ENCODE measurements at regions not wholly inside any gene's neighbourhood (a gene's known extent, or its start where the extent isn't known, plus 50 kb on each side); places are given as distances from the start of the nearest gene placed in this dataset.

- in situ Hi-C loops (cut with MboI; ENCODE audit: low sequenced_read_pairs, unreplicated experiment) = no loop called here
- TF ChIP-seq, protein P1, sequence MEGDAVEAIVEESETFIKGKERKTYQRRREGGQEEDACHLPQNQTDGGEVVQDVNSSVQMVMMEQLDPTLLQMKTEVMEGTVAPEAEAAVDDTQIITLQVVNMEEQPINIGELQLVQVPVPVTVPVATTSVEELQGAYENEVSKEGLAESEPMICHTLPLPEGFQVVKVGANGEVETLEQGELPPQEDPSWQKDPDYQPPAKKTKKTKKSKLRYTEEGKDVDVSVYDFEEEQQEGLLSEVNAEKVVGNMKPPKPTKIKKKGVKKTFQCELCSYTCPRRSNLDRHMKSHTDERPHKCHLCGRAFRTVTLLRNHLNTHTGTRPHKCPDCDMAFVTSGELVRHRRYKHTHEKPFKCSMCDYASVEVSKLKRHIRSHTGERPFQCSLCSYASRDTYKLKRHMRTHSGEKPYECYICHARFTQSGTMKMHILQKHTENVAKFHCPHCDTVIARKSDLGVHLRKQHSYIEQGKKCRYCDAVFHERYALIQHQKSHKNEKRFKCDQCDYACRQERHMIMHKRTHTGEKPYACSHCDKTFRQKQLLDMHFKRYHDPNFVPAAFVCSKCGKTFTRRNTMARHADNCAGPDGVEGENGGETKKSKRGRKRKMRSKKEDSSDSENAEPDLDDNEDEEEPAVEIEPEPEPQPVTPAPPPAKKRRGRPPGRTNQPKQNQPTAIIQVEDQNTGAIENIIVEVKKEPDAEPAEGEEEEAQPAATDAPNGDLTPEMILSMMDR (IDR thresholded peaks at IDR 0.05; ENCODE audit: borderline replicate concordance, control extremely low read depth, extremely low read depth, insufficient read depth, missing control alignments) = no peak
- DNase-seq (ENCODE audit: low spot score) = no peak
Measured at GRCh38 chrX:95893636-95894035, 791.0 kb upstream of the DIAPH2 start.

- TF ChIP-seq, protein P1 (IDR thresholded peaks at IDR 0.05; ENCODE audit: borderline replicate concordance, control extremely low read depth, extremely low read depth, insufficient read depth, missing control alignments) = no peak
- in situ Hi-C loops (cut with MboI; ENCODE audit: low sequenced_read_pairs, unreplicated experiment) = no loop called here
- DNase-seq (ENCODE audit: low spot score) = no peak
Measured at GRCh38 chrX:95903490-95903889, 781.2 kb upstream of the DIAPH2 start.

GRCh38 chrX:95903975-95904374, 780.7 kb upstream of the DIAPH2 start:
- in situ Hi-C loops (cut with MboI; ENCODE audit: low sequenced_read_pairs, unreplicated experiment) = no loop called here
- DNase-seq (ENCODE audit: low spot score) = no peak
- TF ChIP-seq, protein P1 (IDR thresholded peaks at IDR 0.05; ENCODE audit: borderline replicate concordance, control extremely low read depth, extremely low read depth, insufficient read depth, missing control alignments) = no peak

GRCh38 chrX:95907081-95907480, 777.6 kb upstream of the DIAPH2 start:
- no peak for DNase-seq (ENCODE audit: low spot score)
- in situ Hi-C loops (cut with MboI; ENCODE audit: low sequenced_read_pairs, unreplicated experiment) = no loop called here
- TF ChIP-seq, protein P1 (IDR thresholded peaks at IDR 0.05; ENCODE audit: borderline replicate concordance, control extremely low read depth, extremely low read depth, insufficient read depth, missing control alignments) = no peak

GRCh38 chrX:95911062-95911461, 773.6 kb upstream of the DIAPH2 start:
- TF ChIP-seq, protein P1 (IDR thresholded peaks at IDR 0.05; ENCODE audit: borderline replicate concordance, control extremely low read depth, extremely low read depth, insufficient read depth, missing control alignments) = no peak
- in situ Hi-C loops (cut with MboI; ENCODE audit: low sequenced_read_pairs, unreplicated experiment) = no loop called here
- no peak for DNase-seq (ENCODE audit: low spot score)

DNA sequence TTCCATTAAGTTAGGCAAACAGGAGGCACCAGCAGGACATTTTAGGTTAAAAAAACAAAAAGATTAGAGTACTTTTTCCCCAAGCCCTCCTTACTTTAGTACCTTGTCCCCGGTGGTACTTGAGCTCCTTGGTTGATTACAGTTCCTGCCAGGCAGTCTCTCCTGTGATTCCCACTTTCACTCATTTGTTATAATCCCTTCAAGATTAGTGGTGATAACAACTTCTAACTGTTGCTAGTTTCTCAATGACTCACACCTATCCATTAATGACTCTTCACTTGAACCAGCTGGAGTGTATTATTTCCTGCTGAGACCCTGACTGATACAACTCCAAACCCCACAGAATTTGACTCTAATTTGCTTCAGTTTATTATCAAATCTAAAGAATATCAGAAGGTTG, 765.0 kb upstream of the DIAPH2 start:
- in situ Hi-C loops (cut with MboI; ENCODE audit: low sequenced_read_pairs, unreplicated experiment) = no loop called here
- TF ChIP-seq, protein P1 (IDR thresholded peaks at IDR 0.05; ENCODE audit: borderline replicate concordance, control extremely low read depth, extremely low read depth, insufficient read depth, missing control alignments) = no peak
- DNase-seq (ENCODE audit: low spot score) = no peak

DNA sequence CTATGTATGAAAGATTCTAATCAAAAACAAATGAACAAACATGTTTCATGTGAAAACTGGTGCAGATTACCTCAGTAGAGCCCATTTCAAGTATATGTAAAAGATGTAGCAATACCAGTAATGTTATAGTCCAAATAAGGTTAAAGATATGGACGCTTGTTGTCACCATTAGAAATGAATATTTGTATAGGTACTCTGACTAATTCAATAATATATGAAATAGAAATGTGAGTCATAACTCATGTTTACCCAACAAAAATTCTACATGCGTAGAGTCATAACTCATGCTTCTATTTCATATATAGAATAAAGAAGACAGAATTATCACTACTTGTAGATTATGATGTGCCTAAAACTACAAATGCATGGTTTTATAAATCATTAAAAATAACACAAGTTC, 739.1 kb upstream of the DIAPH2 start:
- no peak for DNase-seq (ENCODE audit: low spot score)
- TF ChIP-seq, protein P1 (IDR thresholded peaks at IDR 0.05; ENCODE audit: borderline replicate concordance, control extremely low read depth, extremely low read depth, insufficient read depth, missing control alignments) = no peak
- in situ Hi-C loops (cut with MboI; ENCODE audit: low sequenced_read_pairs, unreplicated experiment) = no loop called here
